ENCODE measurements at regions not wholly inside any gene's neighbourhood (a gene's known extent, or its start where the extent isn't known, plus 50 kb on each side); places are given as distances from the start of the nearest gene placed in this dataset.

GRCh38 chr2:160963957-160964356 is 196.3 kb upstream of the TANK start:
- POLR2A ChIA-PET: no interaction called here
- Histone ChIP-seq H3K4me1 (ENCODE audit: insufficient read depth, low read length) (no peaks in the 10 kb centered on the region), H3K9me3 (ENCODE audit: control insufficient read depth in 1 of 2, insufficient read depth in 1 of 2, low read length in 2 of 2) (no peaks in the 10 kb centered on the region), H3K4me3 (ENCODE audit: low read length) (no peak overlapping the region), H3K27ac (ENCODE audit: low read depth in 1 of 2, low read length in 2 of 2) (no peak overlapping the region), H3K27me3 (ENCODE audit: control insufficient read depth in 1 of 2, insufficient read depth in 2 of 2, low read length in 2 of 2) (no peaks in the 10 kb centered on the region), H3K36me3 (ENCODE audit: insufficient read depth, low read length) (no peaks in the 10 kb centered on the region)
- no peak for DNase-seq
- no peak for ATAC-seq (ENCODE audit: poor library complexity)
- Mint-ChIP-seq H3K9me3 (no peaks in the 10 kb centered on the region), H3K27ac (no peak overlapping the region), H3K4me1 (ENCODE audit: low read depth) (no peaks in the 10 kb centered on the region), H3K36me3 (ENCODE audit: low read depth) (no peaks in the 10 kb centered on the region), H3K27me3 (no peaks in the 10 kb centered on the region), H3K4me3 (no peak overlapping the region)
- CTCF ChIA-PET: no interaction called here
- no peak for TF ChIP-seq CTCF (IDR thresholded peaks at IDR 0.05)
- intact Hi-C loops (cut with DNase I, micrococcal nuclease): no loop called here

GRCh38 chr2:160967523-160967922 is 192.7 kb upstream of the TANK start:
- Mint-ChIP-seq H3K36me3 (ENCODE audit: low read depth) (no peaks in the 10 kb centered on the region), H3K4me3 (no peak overlapping the region), H3K9me3 (no peaks in the 10 kb centered on the region), H3K27ac (no peak overlapping the region), H3K27me3 (no peaks in the 10 kb centered on the region), H3K4me1 (ENCODE audit: low read depth) (no peaks in the 10 kb centered on the region)
- POLR2A ChIA-PET: no interaction called here
- intact Hi-C loops (cut with DNase I, micrococcal nuclease): no loop called here
- TF ChIP-seq CTCF (IDR thresholded peaks at IDR 0.05): no peak
- Histone ChIP-seq H3K27me3 (ENCODE audit: control insufficient read depth in 1 of 2, insufficient read depth in 2 of 2, low read length in 2 of 2) (no peaks in the 10 kb centered on the region), H3K4me1 (ENCODE audit: insufficient read depth, low read length) (no peaks in the 10 kb centered on the region), H3K9me3 (ENCODE audit: control insufficient read depth in 1 of 2, insufficient read depth in 1 of 2, low read length in 2 of 2) (no peaks in the 10 kb centered on the region), H3K4me3 (ENCODE audit: low read length) (no peak overlapping the region), H3K27ac (ENCODE audit: low read depth in 1 of 2, low read length in 2 of 2) (no peak overlapping the region), H3K36me3 (ENCODE audit: insufficient read depth, low read length) (no peaks in the 10 kb centered on the region)
- ATAC-seq (ENCODE audit: poor library complexity): no peak
- DNase-seq: no peak
- CTCF ChIA-PET: no interaction called here

DNA sequence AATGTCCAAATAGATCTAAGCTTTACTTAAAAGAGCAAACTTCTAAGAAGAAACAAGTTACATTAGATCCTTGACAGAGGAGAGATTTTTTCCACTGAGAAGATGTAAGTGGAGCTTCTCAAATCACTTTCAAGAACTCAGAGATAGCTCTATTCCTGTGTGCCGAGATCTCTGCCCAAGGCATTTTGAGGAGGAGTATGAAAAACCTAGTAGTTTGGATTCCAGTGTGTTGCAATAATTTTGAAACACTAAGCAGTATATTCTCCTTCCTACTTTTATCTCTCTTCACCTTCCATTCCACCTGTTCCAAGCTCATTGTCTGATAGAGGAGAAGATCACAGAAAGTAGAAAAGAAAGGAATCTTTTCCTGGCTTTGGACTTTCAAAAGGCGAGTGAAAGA is 192.0 kb upstream of the TANK start:
- DNase-seq (no peak), ATAC-seq (ENCODE audit: poor library complexity) (no peak)
- no peak overlapping the region for H3K4me3 Mint-ChIP-seq
- CTCF ChIA-PET: no interaction called here
- no peak overlapping the region for H3K27ac ChIP-seq (ENCODE audit: low read depth in 1 of 2, low read length in 2 of 2)
- TF ChIP-seq CTCF (IDR thresholded peaks at IDR 0.05): no peak
- POLR2A ChIA-PET: no interaction called here
- no peaks in the 10 kb centered on the region for H3K36me3 Mint-ChIP-seq (ENCODE audit: low read depth)
- H3K9me3 ChIP-seq (ENCODE audit: control insufficient read depth in 1 of 2, insufficient read depth in 1 of 2, low read length in 2 of 2): no peaks in the 10 kb centered on the region
- H3K27ac Mint-ChIP-seq: no peak overlapping the region
- no peaks in the 10 kb centered on the region for H3K27me3 Mint-ChIP-seq
- intact Hi-C loops (cut with DNase I, micrococcal nuclease): no loop called here
- no peaks in the 10 kb centered on the region for H3K27me3 ChIP-seq (ENCODE audit: control insufficient read depth in 1 of 2, insufficient read depth in 2 of 2, low read length in 2 of 2)
- H3K9me3 Mint-ChIP-seq: no peaks in the 10 kb centered on the region
- no peaks in the 10 kb centered on the region for H3K4me1 ChIP-seq (ENCODE audit: insufficient read depth, low read length)
- H3K36me3 ChIP-seq (ENCODE audit: insufficient read depth, low read length): no peaks in the 10 kb centered on the region
- no peak overlapping the region for H3K4me3 ChIP-seq (ENCODE audit: low read length)
- no peaks in the 10 kb centered on the region for H3K4me1 Mint-ChIP-seq (ENCODE audit: low read depth)
